Gastrocnemius medialis (tissue), 4 donors: ENCODE measurements at regions not wholly inside any gene's neighbourhood (a gene's known extent, or its start where the extent isn't known, plus 50 kb on each side); places are given as distances from the start of the nearest gene placed in this dataset.

ENCODE experiments used
- CTCF ChIP-seq, 5 experiments: fragments of 450-650 bp in 3 of 5; fragments of 200-600 bp in 2 of 5; sonication (generic) in 2 of 5; IDR thresholded peaks in 4 of 5; conservative IDR thresholded peaks in 1 of 5; 1 replicate in 4 of 5; 2 replicates in 1 of 5; pipeline ENCODE4 v1.5.1; 2016 to 2019; ENCODE audit warnings: antibody characterized with exemption in 5 of 5, mild to moderate bottlenecking in 3 of 5, moderate library complexity in 3 of 5
- POLR2A ChIP-seq, 2 donors: fragments of 450-650 bp; IDR thresholded peaks; one replicate each; pipeline ENCODE4 v1.6.1; 2017; ENCODE audit warnings: antibody characterized with exemption in 2 of 2, mild to moderate bottlenecking in 2 of 2, moderate library complexity in 2 of 2

- TF ChIP-seq CTCF (IDR thresholded peaks at IDR 0.05 in 4 of 5, conservative IDR thresholded peaks at IDR 0.05 in 1 of 5) (no peak), POLR2A (IDR thresholded peaks at IDR 0.05) (no peak)
These were observed 312.3 kb upstream of the CNTN6 start for GRCh38 chr3:780505-780904.
